ENCODE measurements at regions not wholly inside any gene's neighbourhood (a gene's known extent, or its start where the extent isn't known, plus 50 kb on each side); places are given as distances from the start of the nearest gene placed in this dataset.

GRCh38 chr19:33871605-33872004 lies 74.9 kb downstream of the KCTD15 start:
- peaks cover 12% of the 10 kb centered on the region for H3K4me1 Mint-ChIP-seq (ENCODE audit: low read depth, unreplicated experiment)
- TF ChIP-seq EZH2 (IDR thresholded peaks at IDR 0.05; ENCODE audit: insufficient read depth, low read length) (no peak), CTCF (IDR thresholded peaks at IDR 0.05; ENCODE audit: insufficient read depth, low read depth, low read length) (no peak)
- H3K4me1 ChIP-seq (ENCODE audit: insufficient read depth, low read length) = peaks cover 9% of the 10 kb centered on the region
- no peaks in the 10 kb centered on the region for H3K9me3 Mint-ChIP-seq (ENCODE audit: unreplicated experiment)
- no peaks in the 10 kb centered on the region for H3K36me3 Mint-ChIP-seq (ENCODE audit: low read depth, unreplicated experiment)
- H3K9ac ChIP-seq (ENCODE audit: low read length) = no peak overlapping the region
- no peak overlapping the region for H3K4me3 Mint-ChIP-seq (ENCODE audit: unreplicated experiment)
- H3K79me2 ChIP-seq (ENCODE audit: insufficient read depth, low read length) = no peaks in the 10 kb centered on the region
- no peaks in the 10 kb centered on the region for H3K36me3 ChIP-seq (ENCODE audit: insufficient read depth, low read length)
- H3K27ac Mint-ChIP-seq (ENCODE audit: unreplicated experiment) = no peak overlapping the region
- H2AFZ ChIP-seq (ENCODE audit: low read depth, low read length) = no peak overlapping the region
- no peak overlapping the region for H3K4me3 ChIP-seq (ENCODE audit: insufficient read depth, low read depth, low read length)
- no peaks in the 10 kb centered on the region for H3K27me3 ChIP-seq (ENCODE audit: insufficient read depth, low read length)
- H4K20me1 ChIP-seq (ENCODE audit: insufficient read depth, low read length) = no peaks in the 10 kb centered on the region
- FAIRE-seq (no peak), DNase-seq (ENCODE audit: low read depth) (no peak)
- no peak overlapping the region for H3K4me2 ChIP-seq (ENCODE audit: low read length)
- peaks cover 15% of the 10 kb centered on the region for H3K27me3 Mint-ChIP-seq (ENCODE audit: low read depth, unreplicated experiment)
- no peaks in the 10 kb centered on the region for H3K9me3 ChIP-seq (ENCODE audit: insufficient read depth, low read depth, low read length)
- H3K27ac ChIP-seq (ENCODE audit: low read depth, low read length) = no peak overlapping the region

- no peak overlapping the region for H3K4me3 ChIP-seq (ENCODE audit: insufficient read depth, low read depth, low read length)
- H3K4me1 Mint-ChIP-seq (ENCODE audit: low read depth, unreplicated experiment) = peaks cover 13% of the 10 kb centered on the region
- no peak for FAIRE-seq
Observed at GRCh38 chr19:33872445-33873320, 76.0 kb downstream of the KCTD15 start.

More at GRCh38 chr19:33872445-33873320, 76.0 kb downstream of the KCTD15 start:
- Histone ChIP-seq H3K4me2 (ENCODE audit: low read length) (no peak overlapping the region), H3K9ac (ENCODE audit: low read length) (no peak overlapping the region), H4K20me1 (ENCODE audit: insufficient read depth, low read length) (no peaks in the 10 kb centered on the region), H3K79me2 (ENCODE audit: insufficient read depth, low read length) (no peaks in the 10 kb centered on the region), H2AFZ (ENCODE audit: low read depth, low read length) (no peak overlapping the region), H3K9me3 (ENCODE audit: insufficient read depth, low read depth, low read length) (no peaks in the 10 kb centered on the region), H3K27ac (ENCODE audit: low read depth, low read length) (no peak overlapping the region), H3K36me3 (ENCODE audit: insufficient read depth, low read length) (no peaks in the 10 kb centered on the region), H3K4me1 (ENCODE audit: insufficient read depth, low read length) (peaks cover 9% of the 10 kb centered on the region), H3K27me3 (ENCODE audit: insufficient read depth, low read length) (no peaks in the 10 kb centered on the region)
- no peak overlapping the region for H3K4me3 Mint-ChIP-seq (ENCODE audit: unreplicated experiment)
- no peak for DNase-seq (ENCODE audit: low read depth)
- no peak overlapping the region for H3K27ac Mint-ChIP-seq (ENCODE audit: unreplicated experiment)
- TF ChIP-seq CTCF (IDR thresholded peaks at IDR 0.05; ENCODE audit: insufficient read depth, low read depth, low read length) (no peak), EZH2 (IDR thresholded peaks at IDR 0.05; ENCODE audit: insufficient read depth, low read length) (no peak)
- no peaks in the 10 kb centered on the region for H3K9me3 Mint-ChIP-seq (ENCODE audit: unreplicated experiment)
- no peaks in the 10 kb centered on the region for H3K36me3 Mint-ChIP-seq (ENCODE audit: low read depth, unreplicated experiment)
- H3K27me3 Mint-ChIP-seq (ENCODE audit: low read depth, unreplicated experiment) = peaks cover 16% of the 10 kb centered on the region

Data from astrocyte (in vitro differentiated cells and primary cell).